GM18505 (cell line): ENCODE measurements at regions not wholly inside any gene's neighbourhood (a gene's known extent, or its start where the extent isn't known, plus 50 kb on each side); places are given as distances from the start of the nearest gene placed in this dataset.
"Not testable (repeated sequence)": the region's sequence is repeated elsewhere in the genome, so short reads cannot be mapped to it uniquely, and the experiment has no call there.

Experiments used
- ATAC-seq: cut with Tn5 transposase; IDR thresholded peaks from one replicate; pipeline ENCODE4 v1.9.1; 2021; ENCODE audit not compliant: unreplicated experiment
- POLR2A ChIP-seq: IDR thresholded peaks from 4 replicates; pipeline ENCODE4 v1.6.1; 2011; ENCODE audit warnings: borderline replicate concordance; ENCODE audit not compliant: insufficient read depth, insufficient read length; ENCODE audit errors: extremely low read depth

- TF ChIP-seq POLR2A = no peak
- no peak for ATAC-seq
Observed at GRCh38 chr15:38768970-38769369, 204.4 kb upstream of the RASGRP1 start.

GRCh38 chr15:38769492-38769891 lies 204.9 kb upstream of the RASGRP1 start:
- ATAC-seq = no peak
- no peak for TF ChIP-seq POLR2A

- not testable (repeated sequence) for ATAC-seq
Observed at GRCh38 chr15:38774076-38774475, 209.5 kb upstream of the RASGRP1 start.

GRCh38 chr15:38781196-38781595 lies 216.6 kb upstream of the RASGRP1 start:
- no peak for TF ChIP-seq POLR2A
- ATAC-seq = no peak

GRCh38 chr15:38782156-38782555 lies 217.5 kb upstream of the RASGRP1 start:
- no peak for TF ChIP-seq POLR2A
- ATAC-seq = no peak

- TF ChIP-seq POLR2A = no peak
Observed at GRCh38 chr15:38788918-38789317, 224.3 kb upstream of the RASGRP1 start.

GRCh38 chr15:38789566-38789965 lies 225.0 kb upstream of the RASGRP1 start:
- TF ChIP-seq POLR2A = no peak

More at GRCh38 chr15:38788918-38789317, 224.3 kb upstream of the RASGRP1 start:
- no peak for ATAC-seq

GRCh38 chr15:38793206-38793810 lies 228.7 kb upstream of the RASGRP1 start:
- TF ChIP-seq POLR2A = no peak
- ATAC-seq = no peak

More at GRCh38 chr15:38789566-38789965, 225.0 kb upstream of the RASGRP1 start:
- ATAC-seq = no peak

GRCh38 chr15:38795471-38796245 lies 231.0 kb upstream of the RASGRP1 start:
- TF ChIP-seq POLR2A = no peak
- no peak for ATAC-seq

GRCh38 chr15:38796589-38796988 lies 232.0 kb upstream of the RASGRP1 start:
- no peak for ATAC-seq
- no peak for TF ChIP-seq POLR2A

GRCh38 chr15:38797506-38797905 lies 232.9 kb upstream of the RASGRP1 start:
- not testable (repeated sequence) for ATAC-seq

- not testable (repeated sequence) for ATAC-seq
Observed at GRCh38 chr15:38799202-38799601, 234.6 kb upstream of the RASGRP1 start.

GRCh38 chr15:38809621-38810020 lies 245.0 kb upstream of the RASGRP1 start:
- TF ChIP-seq POLR2A = no peak
- no peak for ATAC-seq

GRCh38 chr15:38810686-38811085 lies 246.1 kb upstream of the RASGRP1 start:
- no peak for TF ChIP-seq POLR2A
- no peak for ATAC-seq

- not testable (repeated sequence) for ATAC-seq
Observed at GRCh38 chr15:38814254-38814653, 249.6 kb upstream of the RASGRP1 start.
